K562 (cell line): ENCODE measurements at regions not wholly inside any gene's neighbourhood (a gene's known extent, or its start where the extent isn't known, plus 50 kb on each side); places are given as distances from the start of the nearest gene placed in this dataset.

Source experiments
- ATAC-seq: fragments of 200-7000 bp; cut with Tn5 transposase; 3 replicates; pipeline ENCODE4 v1.9.1; 2020; ENCODE audit warnings: moderate library complexity
- BruUV-seq: library from RNA; stranded (reverse); fragments of 400-500 nt; replicated peaks from 2 replicates; lab custom pipeline; 2021; lab: Mats Ljungman, UMichigan
- CTCF ChIA-PET: fragments of 300-600 bp; formaldehyde crosslinking; extraction: SDS; loops from one replicate; lab custom pipeline; 2021; ENCODE audit warnings: low intra/inter-chr PET ratio; lab: Yijun Ruan, JAX
- POLR2A ChIA-PET: fragments of 300-600, 350-650 bp; sonication (Branson Sonifier 250); formaldehyde crosslinking; extraction: SDS; loops from one replicate; lab custom pipeline; 2021; ENCODE audit warnings: antibody characterized with exemption, inconsistent platforms; lab: Yijun Ruan, JAX
- DNase-seq, 4 experiments: peaks; one replicate each; pipeline versions ENCODE4 v3.0.0 to v3.0.0-alpha.2; 2011 to 2018; ENCODE audit warnings: low spot score in 3 of 4, mixed read lengths in 3 of 4; ENCODE audit errors: extremely low read depth in 1 of 4
- FAIRE-seq: peaks from 2 replicates; lab custom pipeline; 2011; peaks lifted over from hg19 to GRCh38; lab: Jason Lieb, UNC
- H2AFZ ChIP-seq: 2 replicates; pipeline ENCODE4 v1.6.0; 2011; ENCODE audit warnings: low read depth, low read length, control low read depth, inconsistent platforms
- H3K27ac ChIP-seq: fragments of 200-600 bp; 3 replicates; pipeline ENCODE4 v1.8.0; 2011; ENCODE audit warnings: low read depth, mild to moderate bottlenecking, control low read depth, inconsistent platforms, low read length, moderate library complexity, mixed read lengths; ENCODE audit errors: extremely low read depth
- H3K27me3 ChIP-seq, 2 experiments: fragments of 300-600 bp in 1 of 2; 2 replicates in 1 of 2; 3 replicates in 1 of 2; pipeline versions ENCODE4 v1.6.0 to v1.8.0; 2011; ENCODE audit warnings: inconsistent platforms in 2 of 2, low read length in 2 of 2, mild to moderate bottlenecking in 1 of 2, mixed read lengths in 1 of 2, moderate library complexity in 1 of 2; ENCODE audit not compliant: control insufficient read depth in 2 of 2, insufficient read depth in 2 of 2
- H3K36me3 ChIP-seq: fragments of 300-600 bp; 3 replicates; pipeline ENCODE4 v1.8.0; 2011; ENCODE audit warnings: mild to moderate bottlenecking, low read length, inconsistent platforms; ENCODE audit not compliant: control insufficient read depth, insufficient read depth
- H3K4me1 ChIP-seq, 2 experiments: fragments of 200-600 bp in 1 of 2; replicated peaks in 1 of 2; 2 replicates in 1 of 2; 3 replicates in 1 of 2; pipeline versions ENCODE4 v1.5.1 to v1.8.0; 2011; ENCODE audit warnings: inconsistent platforms in 2 of 2, low read length in 2 of 2, mild to moderate bottlenecking in 1 of 2, mixed read lengths in 1 of 2, moderate library complexity in 1 of 2; ENCODE audit not compliant: control insufficient read depth in 2 of 2, insufficient read depth in 2 of 2
- H3K4me2 ChIP-seq: 2 replicates; pipeline ENCODE4 v1.6.1; 2011; ENCODE audit warnings: low read length, control low read depth, inconsistent platforms, mixed read lengths; ENCODE audit not compliant: insufficient read depth
- H3K4me3 ChIP-seq: fragments of 200-600 bp; sonication (generic), shearing (Covaris generic); 2 replicates; pipeline ENCODE4 v1.5.1; 2016; ENCODE audit warnings: control low read depth, inconsistent platforms
- H3K79me2 ChIP-seq: fragments of 200-600 bp; 3 replicates; pipeline ENCODE4 v1.8.0; 2011; ENCODE audit warnings: low read length, inconsistent platforms; ENCODE audit not compliant: control insufficient read depth, insufficient read depth
- H3K9ac ChIP-seq, 2 experiments: 2 replicates each; pipeline versions ENCODE4 v1.6.0 to v1.6.1; 2011; ENCODE audit warnings: low read depth in 2 of 2, low read length in 2 of 2, control low read depth in 1 of 2, inconsistent platforms in 1 of 2, mild to moderate bottlenecking in 1 of 2, mixed read lengths in 1 of 2; ENCODE audit not compliant: insufficient read depth in 1 of 2
- H3K9me1 ChIP-seq: one replicate; pipeline ENCODE4 v1.6.0; 2011; ENCODE audit warnings: inconsistent platforms, mild to moderate bottlenecking, low read length, moderate library complexity; ENCODE audit not compliant: control insufficient read depth, insufficient read depth
- H3K9me3 ChIP-seq: replicated peaks from 2 replicates; pipeline ENCODE4 v1.5.1; 2011; ENCODE audit warnings: low read depth, low read length, inconsistent platforms; ENCODE audit not compliant: control insufficient read depth, insufficient read depth
- H4K20me1 ChIP-seq: replicated peaks from 2 replicates; pipeline ENCODE4 v1.6.1; 2011; ENCODE audit warnings: low read length, inconsistent platforms, mixed read lengths; ENCODE audit not compliant: control insufficient read depth, insufficient read depth
- ADNP ChIP-seq: fragments of 200-800 bp; sonication (Bioruptor generic); IDR thresholded peaks from 2 replicates; pipeline ENCODE4 v1.6.1; 2016; ENCODE audit warnings: missing genetic modification characterization, missing compliant biosample characterization
- CCNT2 ChIP-seq: IDR thresholded peaks from 2 replicates; pipeline ENCODE4 v1.6.1; 2011; ENCODE audit warnings: borderline replicate concordance, low read depth, mild to moderate bottlenecking, moderate library complexity, mixed read lengths, low read length; ENCODE audit not compliant: insufficient read length; ENCODE audit errors: extremely low read depth
- GABPB2 ChIP-seq: fragments of 250-450 bp; sonication (Bioruptor Pico); conservative IDR thresholded peaks from 2 replicates; pipeline ENCODE4 v1.5.1; 2021; ENCODE audit warnings: mild to moderate bottlenecking
- KDM2B ChIP-seq: fragments of 250-450 bp; sonication (Bioruptor Pico); IDR thresholded peaks from 2 replicates; pipeline ENCODE4 v1.8.0; 2021; ENCODE audit warnings: mild to moderate bottlenecking, moderate library complexity
- PCBP1 ChIP-seq: fragments of 200-400 bp; formaldehyde crosslinking; IDR thresholded peaks from 2 replicates; pipeline ENCODE4 v1.6.1; 2018; ENCODE audit warnings: mild to moderate bottlenecking, low read depth, low read length; ENCODE audit not compliant: poor library complexity, severe bottlenecking
- RCOR1 ChIP-seq, 2 experiments: IDR thresholded peaks; 2 replicates each; pipeline ENCODE4 v1.6.1; 2012; ENCODE audit warnings: low read depth in 2 of 2, low read length in 2 of 2, borderline replicate concordance in 1 of 2, improper control_type of control experiment in 1 of 2
- SMAD3 ChIP-seq: fragments of 450-650 bp; formaldehyde crosslinking; conservative IDR thresholded peaks from 2 replicates; pipeline ENCODE4 v1.4.0; 2020; ENCODE audit warnings: mild to moderate bottlenecking
- U2AF2 ChIP-seq: fragments of 200-400 bp; formaldehyde crosslinking; optimal IDR thresholded peaks from 2 replicates; pipeline ENCODE3; 2017; ENCODE audit warnings: low read depth, mild to moderate bottlenecking, low read length
- ZNF184 ChIP-seq: sonication (generic); formaldehyde crosslinking; IDR thresholded peaks from 2 replicates; pipeline ENCODE4 v1.5.0; 2020; ENCODE audit warnings: missing genetic modification reagents
- ZNF23 ChIP-seq: fragments of 250-450 bp; sonication (Bioruptor Pico); IDR thresholded peaks from 2 replicates; pipeline ENCODE4 v1.4.0; 2020; ENCODE audit warnings: mild to moderate bottlenecking
- WGBS: fragments of 100-300 bp; shearing (Covaris generic); methylation state at CpG from one replicate; pipeline ENCODE4 v1.1.6; 2016; ENCODE audit warnings: low coverage, mixed read lengths; ENCODE audit not compliant: insufficient coverage; ENCODE audit errors: missing lambda C conversion rate; 5-methylcytosine and 5-hydroxymethylcytosine counted together
- in situ Hi-C: fragments of 300-500 bp; cut with MboI; formaldehyde crosslinking; loops from 4 replicates; pipeline ENCODE4 v1.15.0; 2018; ENCODE audit warnings: inconsistent platforms, mixed read lengths
- intact Hi-C: fragments of 100-400 bp; cut with micrococcal nuclease; formaldehyde crosslinking; loops from 2 replicates; pipeline ENCODE4 v1.14.2; 2022
- TF ChIP-seq, protein P1 (sequence below): fragments of 250-450 bp; sonication (Bioruptor Pico); IDR thresholded peaks from 2 replicates; pipeline ENCODE4 v1.4.0; 2020; ENCODE audit warnings: borderline replicate concordance
- TF ChIP-seq, protein P2 (sequence below), 2 experiments: fragments of 450-650 bp in 1 of 2; sonication (generic) in 1 of 2; formaldehyde crosslinking; conservative IDR thresholded peaks; 2 replicates each; pipeline versions ENCODE4 v1.4.0 to v1.8.1; 2020 to 2022; ENCODE audit warnings: mild to moderate bottlenecking in 1 of 2, missing genetic modification reagents in 1 of 2
- TF ChIP-seq, protein P3 (sequence below): fragments of 250-450 bp; sonication (Bioruptor Pico); IDR thresholded peaks from 2 replicates; pipeline ENCODE4 v1.8.0; 2021; ENCODE audit warnings: borderline replicate concordance, mild to moderate bottlenecking, moderate library complexity; ENCODE audit not compliant: poor library complexity, severe bottlenecking
- TF ChIP-seq, protein P4 (sequence below): fragments of 250-450 bp; sonication (Bioruptor Pico); IDR thresholded peaks from 2 replicates; pipeline ENCODE4 v1.4.0; 2020; ENCODE audit warnings: mild to moderate bottlenecking, moderate library complexity
- TF ChIP-seq, protein P5 (sequence below): fragments of 450-650 bp; formaldehyde crosslinking; conservative IDR thresholded peaks from 2 replicates; pipeline ENCODE4 v1.4.0; 2022; ENCODE audit warnings: mild to moderate bottlenecking, missing genetic modification characterization

DNA sequence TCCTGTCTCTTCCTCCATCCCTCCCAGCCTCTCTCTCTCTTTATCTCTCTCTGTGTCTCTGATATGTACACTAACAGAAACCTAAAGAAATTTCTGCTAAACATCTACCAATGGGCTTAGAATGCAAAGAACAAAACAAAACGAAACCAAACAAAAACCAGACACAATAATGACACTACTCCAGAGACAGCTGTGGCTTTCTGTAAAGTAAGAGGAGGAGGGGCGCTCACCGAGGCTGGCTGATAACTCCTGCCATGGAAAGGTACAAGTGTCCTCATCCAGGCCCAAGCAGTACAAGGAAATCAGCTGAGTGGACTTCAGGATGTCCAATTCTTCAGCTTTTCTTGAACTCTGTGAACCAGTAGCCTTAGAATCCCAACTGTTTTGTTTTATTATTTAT, 70.4 kb upstream of the FZD8 start:
- H3K4me1 ChIP-seq, result no peaks in the 10 kb centered on the region
- no peaks in the 10 kb centered on the region for H3K36me3 ChIP-seq
- no peaks in the 10 kb centered on the region for H3K79me2 ChIP-seq
- H3K27ac ChIP-seq, result no peak overlapping the region
- POLR2A ChIA-PET, result no interaction called here
- no peak for DNase-seq
- FAIRE-seq, result no peak
- peaks cover 0 to 3% of the 10 kb centered on the region in 2 experiments; a peak in 1 of 5 replicates for H3K27me3 ChIP-seq
- no TSS peak for BruUV-seq
- no peaks in the 10 kb centered on the region for H3K9me3 ChIP-seq
- intact Hi-C loops (no loop called here), in situ Hi-C loops (no loop called here)
- 0% methylated on average over 3 of the region's 3 CpGs for WGBS
- H4K20me1 ChIP-seq, result no peaks in the 10 kb centered on the region
- H3K9ac ChIP-seq, result no peak overlapping the region
- no peaks in the 10 kb centered on the region for H3K9me1 ChIP-seq
- H2AFZ ChIP-seq, result no peak overlapping the region
- no peak overlapping the region for H3K4me3 ChIP-seq
- ATAC-seq, result no peak
- CTCF ChIA-PET, result no interaction called here
- H3K4me2 ChIP-seq, result no peak overlapping the region
- TF ChIP-seq, protein P1, sequence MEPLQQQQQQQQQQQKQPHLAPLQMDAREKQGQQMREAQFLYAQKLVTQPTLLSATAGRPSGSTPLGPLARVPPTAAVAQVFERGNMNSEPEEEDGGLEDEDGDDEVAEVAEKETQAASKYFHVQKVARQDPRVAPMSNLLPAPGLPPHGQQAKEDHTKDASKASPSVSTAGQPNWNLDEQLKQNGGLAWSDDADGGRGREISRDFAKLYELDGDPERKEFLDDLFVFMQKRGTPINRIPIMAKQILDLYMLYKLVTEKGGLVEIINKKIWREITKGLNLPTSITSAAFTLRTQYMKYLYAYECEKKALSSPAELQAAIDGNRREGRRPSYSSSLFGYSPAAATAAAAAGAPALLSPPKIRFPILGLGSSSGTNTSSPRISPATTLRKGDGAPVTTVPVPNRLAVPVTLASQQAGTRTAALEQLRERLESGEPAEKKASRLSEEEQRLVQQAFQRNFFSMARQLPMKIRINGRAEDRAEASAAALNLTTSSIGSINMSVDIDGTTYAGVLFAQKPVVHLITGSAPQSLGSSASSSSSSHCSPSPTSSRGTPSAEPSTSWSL, result no peak
- TF ChIP-seq, protein P2, sequence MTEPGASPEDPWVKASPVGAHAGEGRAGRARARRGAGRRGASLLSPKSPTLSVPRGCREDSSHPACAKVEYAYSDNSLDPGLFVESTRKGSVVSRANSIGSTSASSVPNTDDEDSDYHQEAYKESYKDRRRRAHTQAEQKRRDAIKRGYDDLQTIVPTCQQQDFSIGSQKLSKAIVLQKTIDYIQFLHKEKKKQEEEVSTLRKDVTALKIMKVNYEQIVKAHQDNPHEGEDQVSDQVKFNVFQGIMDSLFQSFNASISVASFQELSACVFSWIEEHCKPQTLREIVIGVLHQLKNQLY (CRISPR knock-in tag; conservative IDR thresholded peaks at IDR 0.05), result no peak
- TF ChIP-seq, protein P3, sequence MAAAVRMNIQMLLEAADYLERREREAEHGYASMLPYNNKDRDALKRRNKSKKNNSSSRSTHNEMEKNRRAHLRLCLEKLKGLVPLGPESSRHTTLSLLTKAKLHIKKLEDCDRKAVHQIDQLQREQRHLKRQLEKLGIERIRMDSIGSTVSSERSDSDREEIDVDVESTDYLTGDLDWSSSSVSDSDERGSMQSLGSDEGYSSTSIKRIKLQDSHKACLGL (CRISPR knock-in tag), result no peak
- TF ChIP-seq ZNF23 (no peak), U2AF2 (no peak), ZNF184 (CRISPR knock-in tag) (no peak), ADNP (no peak), RCOR1 (IDR thresholded peaks at IDR 0.05; ENCODE audit: borderline replicate concordance in 1 of 2, low read depth in 2 of 2, low read length in 2 of 2) (no peak), SMAD3 (no peak), GABPB2 (CRISPR knock-in tag) (no peak), KDM2B (CRISPR knock-in tag) (no peak), CCNT2 (no peak), PCBP1 (no peak)
- TF ChIP-seq, protein P4, sequence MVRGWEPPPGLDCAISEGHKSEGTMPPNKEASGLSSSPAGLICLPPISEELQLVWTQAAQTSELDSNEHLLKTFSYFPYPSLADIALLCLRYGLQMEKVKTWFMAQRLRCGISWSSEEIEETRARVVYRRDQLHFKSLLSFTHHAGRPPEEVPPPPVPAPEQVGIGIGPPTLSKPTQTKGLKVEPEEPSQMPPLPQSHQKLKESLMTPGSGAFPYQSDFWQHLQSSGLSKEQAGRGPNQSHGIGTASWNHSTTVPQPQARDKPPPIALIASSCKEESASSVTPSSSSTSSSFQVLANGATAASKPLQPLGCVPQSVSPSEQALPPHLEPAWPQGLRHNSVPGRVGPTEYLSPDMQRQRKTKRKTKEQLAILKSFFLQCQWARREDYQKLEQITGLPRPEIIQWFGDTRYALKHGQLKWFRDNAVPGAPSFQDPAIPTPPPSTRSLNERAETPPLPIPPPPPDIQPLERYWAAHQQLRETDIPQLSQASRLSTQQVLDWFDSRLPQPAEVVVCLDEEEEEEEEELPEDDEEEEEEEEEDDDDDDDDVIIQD (CRISPR knock-in tag), result no peak
- TF ChIP-seq, protein P5, sequence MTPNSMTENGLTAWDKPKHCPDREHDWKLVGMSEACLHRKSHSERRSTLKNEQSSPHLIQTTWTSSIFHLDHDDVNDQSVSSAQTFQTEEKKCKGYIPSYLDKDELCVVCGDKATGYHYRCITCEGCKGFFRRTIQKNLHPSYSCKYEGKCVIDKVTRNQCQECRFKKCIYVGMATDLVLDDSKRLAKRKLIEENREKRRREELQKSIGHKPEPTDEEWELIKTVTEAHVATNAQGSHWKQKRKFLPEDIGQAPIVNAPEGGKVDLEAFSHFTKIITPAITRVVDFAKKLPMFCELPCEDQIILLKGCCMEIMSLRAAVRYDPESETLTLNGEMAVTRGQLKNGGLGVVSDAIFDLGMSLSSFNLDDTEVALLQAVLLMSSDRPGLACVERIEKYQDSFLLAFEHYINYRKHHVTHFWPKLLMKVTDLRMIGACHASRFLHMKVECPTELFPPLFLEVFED (CRISPR knock-in tag), result no peak
